ENCODE measurements at regions not wholly inside any gene's neighbourhood (a gene's known extent, or its start where the extent isn't known, plus 50 kb on each side); places are given as distances from the start of the nearest gene placed in this dataset.

GRCh38 chr6:112827793-112828192, 480.7 kb downstream of the RFPL4B start:
- POLR2A ChIA-PET, result no interaction called here
- Histone ChIP-seq H3K36me3 (ENCODE audit: control insufficient read depth in 1 of 2, insufficient read depth in 2 of 2, low read length in 2 of 2) (no peaks in the 10 kb centered on the region), H4K20me1 (ENCODE audit: insufficient read depth) (no peaks in the 10 kb centered on the region), H3K27ac (ENCODE audit: low read depth, low read length) (no peak overlapping the region), H3K4me2 (ENCODE audit: low read length) (no peak overlapping the region), H2AFZ (ENCODE audit: low read depth, low read length, poor library complexity, severe bottlenecking) (no peak overlapping the region), H3K9me3 (ENCODE audit: control insufficient read depth in 1 of 2, insufficient read depth in 1 of 2, low read depth in 1 of 2, low read length in 2 of 2) (no peaks in the 10 kb centered on the region), H3K9ac (ENCODE audit: low read length) (no peak overlapping the region), H3K4me3 (replicated peaks in 1 of 2; ENCODE audit: low read depth in 1 of 2, low read length in 2 of 2) (no peak overlapping the region), H3K79me2 (ENCODE audit: insufficient read depth, low read length) (no peaks in the 10 kb centered on the region), H3K27me3 (ENCODE audit: insufficient read depth, low read length) (no peaks in the 10 kb centered on the region), H3K4me1 (ENCODE audit: control insufficient read depth in 1 of 2, insufficient read depth in 2 of 2, low read length in 2 of 2) (no peaks in the 10 kb centered on the region), H3K9me2 (ENCODE audit: insufficient read depth) (no peaks in the 10 kb centered on the region)
- RAD21 ChIA-PET (ENCODE audit: low non-redundant PET in 1 of 2, low total read pairs in 2 of 2, uncharacterized antibody in 2 of 2, unreplicated experiment in 2 of 2), result no interaction called here
- TF ChIP-seq SIN3A (IDR thresholded peaks at IDR 0.05; ENCODE audit: low read depth), result no peak
- TF ChIP-seq CEBPB (IDR thresholded peaks at IDR 0.05; ENCODE audit: low read depth), result no peak
- no peak for TF ChIP-seq EZH2phosphoT487 (IDR thresholded peaks at IDR 0.05; ENCODE audit: borderline replicate concordance)
- TF ChIP-seq JUND (IDR thresholded peaks at IDR 0.05), result no peak
- no peak for TF ChIP-seq TCF7L2 (IDR thresholded peaks at IDR 0.05; ENCODE audit: borderline replicate concordance, extremely low read depth, insufficient read depth, insufficient read length)
- no peak for TF ChIP-seq EZH2 (IDR thresholded peaks at IDR 0.05)
- no peak for TF ChIP-seq YY1 (IDR thresholded peaks at IDR 0.05; ENCODE audit: extremely low read depth, insufficient replicate concordance, low read depth, low read length)
- no peak for TF ChIP-seq ATF3 (IDR thresholded peaks at IDR 0.05)
- TF ChIP-seq POLR2A (IDR thresholded peaks at IDR 0.05; ENCODE audit: borderline replicate concordance, extremely low read depth, insufficient read depth, insufficient read length), result no peak
- TF ChIP-seq FOSL1 (IDR thresholded peaks at IDR 0.05; ENCODE audit: low read depth), result no peak
- no peak for TF ChIP-seq POLR2AphosphoS5 (IDR thresholded peaks at IDR 0.05; ENCODE audit: low read depth, low read length)
- TF ChIP-seq SP1 (IDR thresholded peaks at IDR 0.05; ENCODE audit: low read depth), result no peak
- TF ChIP-seq SRF (IDR thresholded peaks at IDR 0.05; ENCODE audit: low read depth), result no peak
- no peak for TF ChIP-seq RAD21 (IDR thresholded peaks at IDR 0.05; ENCODE audit: low read depth)
- no peak for TF ChIP-seq REST (IDR thresholded peaks at IDR 0.05; ENCODE audit: low read depth)
- TF ChIP-seq ZFX (IDR thresholded peaks at IDR 0.05), result no peak
- no TSS peak for BruUV-seq (replicated peaks)
- intact Hi-C loops (cut with micrococcal nuclease), result no loop called here
- DNase-seq (ENCODE audit: low read depth, low spot score) (no peak), ATAC-seq (no peak)
- CTCF ChIA-PET, result no interaction called here
